Liver (tissue), 8 donors: ENCODE measurements at regions not wholly inside any gene's neighbourhood (a gene's known extent, or its start where the extent isn't known, plus 50 kb on each side); places are given as distances from the start of the nearest gene placed in this dataset.

Experiments
- DNase-seq: peaks from one replicate; pipeline ENCODE4 v3.0.0-alpha.2; 2017; ENCODE audit warnings: low spot score
- H3K27ac ChIP-seq, 2 donors: one replicate each; pipeline ENCODE4 v1.7.0; 2013; ENCODE audit warnings: inconsistent platforms in 2 of 2, low read length in 2 of 2, control low read depth in 1 of 2, low read depth in 1 of 2, mild to moderate bottlenecking in 1 of 2
- H3K27me3 ChIP-seq, 4 donors: one replicate each; pipeline versions ENCODE4 v1.6.1 to v1.7.0; 2013; ENCODE audit warnings: low read length in 3 of 4, inconsistent platforms in 1 of 4, mild to moderate bottlenecking in 1 of 4, moderate library complexity in 1 of 4; ENCODE audit not compliant: control insufficient read depth in 4 of 4, insufficient read depth in 4 of 4
- H3K36me3 ChIP-seq, 4 donors: one replicate each; pipeline versions ENCODE4 v1.6.1 to v1.7.0; 2013; ENCODE audit warnings: low read length in 3 of 4, mild to moderate bottlenecking in 3 of 4, low read depth in 1 of 4, moderate library complexity in 1 of 4; ENCODE audit not compliant: control insufficient read depth in 4 of 4, insufficient read depth in 3 of 4
- H3K4me1 ChIP-seq, 4 donors: one replicate each; pipeline versions ENCODE4 v1.6.1 to v1.7.0; 2013; ENCODE audit warnings: low read length in 3 of 4, mild to moderate bottlenecking in 3 of 4, moderate library complexity in 1 of 4; ENCODE audit not compliant: control insufficient read depth in 4 of 4, insufficient read depth in 4 of 4
- H3K4me3 ChIP-seq, 3 donors: one replicate each; pipeline versions ENCODE4 v1.6.1 to v1.7.0; 2013; ENCODE audit warnings: low read length in 3 of 3, control low read depth in 1 of 3, low read depth in 1 of 3, mild to moderate bottlenecking in 1 of 3
- H3K9ac ChIP-seq, 2 donors: one replicate each; pipeline ENCODE4 v1.7.0; 2013; ENCODE audit warnings: low read length in 2 of 2, mild to moderate bottlenecking in 2 of 2, moderate library complexity in 2 of 2, control low read depth in 1 of 2, low read depth in 1 of 2
- H3K9me3 ChIP-seq, 4 donors: one replicate each; pipeline versions ENCODE4 v1.6.1 to v1.7.0; 2013; ENCODE audit warnings: low read length in 3 of 4; ENCODE audit not compliant: control insufficient read depth in 4 of 4
- EGR1 ChIP-seq, 2 donors: IDR thresholded peaks; 2 replicates each; pipeline ENCODE4 v1.6.1; 2016 to 2018; ENCODE audit warnings: antibody characterized with exemption in 2 of 2, low read depth in 2 of 2
- FOXA1 ChIP-seq: IDR thresholded peaks from 2 replicates; pipeline ENCODE4 v1.6.1; 2016; ENCODE audit warnings: antibody characterized with exemption
- FOXA2 ChIP-seq: IDR thresholded peaks from 2 replicates; pipeline ENCODE4 v1.6.1; 2016; ENCODE audit warnings: antibody characterized with exemption
- GABPA ChIP-seq, 2 donors: IDR thresholded peaks in 1 of 2; conservative IDR thresholded peaks in 1 of 2; 2 replicates each; pipeline ENCODE4 v1.6.1; 2016; ENCODE audit warnings: antibody characterized with exemption in 2 of 2, mild to moderate bottlenecking in 1 of 2, moderate library complexity in 1 of 2
- HNF4A ChIP-seq, 2 donors: conservative IDR thresholded peaks; 2 replicates each; pipeline ENCODE4 v1.6.1; 2016; ENCODE audit warnings: antibody characterized with exemption in 2 of 2, mild to moderate bottlenecking in 2 of 2
- HNF4G ChIP-seq: IDR thresholded peaks from 2 replicates; pipeline ENCODE4 v1.6.1; 2016; ENCODE audit warnings: antibody characterized with exemption
- JUND ChIP-seq, 2 donors: IDR thresholded peaks; 2 replicates each; pipeline ENCODE4 v1.6.1; 2016; ENCODE audit warnings: antibody characterized with exemption in 2 of 2
- MAX ChIP-seq: IDR thresholded peaks from 2 replicates; pipeline ENCODE4 v1.6.1; 2016; ENCODE audit warnings: antibody characterized with exemption
- NR2F2 ChIP-seq: IDR thresholded peaks from 2 replicates; pipeline ENCODE4 v1.6.1; 2016; ENCODE audit warnings: antibody characterized with exemption
- RAD21 ChIP-seq, 2 donors: IDR thresholded peaks; 2 replicates each; pipeline ENCODE4 v1.6.1; 2016; ENCODE audit warnings: antibody characterized with exemption in 2 of 2, mild to moderate bottlenecking in 2 of 2
- RXRA ChIP-seq, 2 donors: IDR thresholded peaks; 2 replicates each; pipeline ENCODE4 v1.6.1; 2017 to 2018; ENCODE audit warnings: antibody characterized with exemption in 2 of 2, mild to moderate bottlenecking in 1 of 2
- SP1 ChIP-seq: IDR thresholded peaks from 2 replicates; pipeline ENCODE4 v1.6.1; 2018; ENCODE audit warnings: antibody characterized with exemption, mild to moderate bottlenecking
- TAF1 ChIP-seq: conservative IDR thresholded peaks from 2 replicates; pipeline ENCODE4 v1.6.1; 2016; ENCODE audit warnings: antibody characterized with exemption, mild to moderate bottlenecking
- YY1 ChIP-seq: IDR thresholded peaks from 2 replicates; pipeline ENCODE4 v1.6.1; 2016; ENCODE audit warnings: antibody characterized with exemption, mild to moderate bottlenecking
- ZBTB33 ChIP-seq: IDR thresholded peaks from 2 replicates; pipeline ENCODE4 v1.6.1; 2016; ENCODE audit warnings: antibody characterized with exemption
- WGBS: extraction: QIAGEN DNeasy Blood & Tissue Kit; methylation state at CpG from one replicate; pipeline ENCODE4 v1.1.7; 2013; 5-methylcytosine and 5-hydroxymethylcytosine counted together
- TF ChIP-seq, protein P1 (sequence below): IDR thresholded peaks from 2 replicates; pipeline ENCODE4 v1.6.1; 2016; ENCODE audit warnings: antibody characterized with exemption, mild to moderate bottlenecking
- TF ChIP-seq, protein P2 (sequence below): IDR thresholded peaks from 2 replicates; pipeline ENCODE4 v1.6.1; 2016; ENCODE audit warnings: antibody characterized with exemption
- TF ChIP-seq, protein P3 (sequence below): fragments of 150-350 bp; IDR thresholded peaks from 2 replicates; pipeline ENCODE4 v1.5.1; 2017; ENCODE audit warnings: improper control_type of control experiment, low read depth, low read length; ENCODE audit not compliant: missing input control
- donor health status: healthy.
- donor health status: healthy.
- donor health status: healthy.
- donor health status: healthy.
- donor health status: healthy.

DNA sequence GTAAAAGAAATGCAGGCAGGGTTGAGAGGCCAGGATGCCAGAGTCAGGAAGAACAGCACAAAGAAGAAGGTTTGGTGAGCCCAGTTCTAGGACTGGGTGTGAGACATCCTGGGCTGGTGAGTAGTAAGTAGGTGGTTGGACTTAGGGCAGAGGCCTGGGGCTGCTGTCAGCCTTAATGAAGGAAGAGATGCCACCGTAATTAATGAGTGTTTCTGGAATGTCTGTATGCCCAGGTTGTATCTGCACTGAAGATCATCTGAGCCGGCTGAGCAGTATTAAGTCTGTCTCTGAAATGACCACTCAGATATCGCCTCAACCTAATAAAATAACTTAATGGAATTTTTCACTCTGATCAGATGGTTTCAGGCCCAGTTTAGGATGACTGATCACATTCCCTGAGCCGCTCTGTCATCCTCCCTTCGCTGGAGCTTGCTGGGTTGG is 532.9 kb upstream of the IL12A start:
- no peak for TF ChIP-seq YY1
- no peak for TF ChIP-seq RAD21 (IDR thresholded peaks at IDR 0.05)
- TF ChIP-seq, protein P1, sequence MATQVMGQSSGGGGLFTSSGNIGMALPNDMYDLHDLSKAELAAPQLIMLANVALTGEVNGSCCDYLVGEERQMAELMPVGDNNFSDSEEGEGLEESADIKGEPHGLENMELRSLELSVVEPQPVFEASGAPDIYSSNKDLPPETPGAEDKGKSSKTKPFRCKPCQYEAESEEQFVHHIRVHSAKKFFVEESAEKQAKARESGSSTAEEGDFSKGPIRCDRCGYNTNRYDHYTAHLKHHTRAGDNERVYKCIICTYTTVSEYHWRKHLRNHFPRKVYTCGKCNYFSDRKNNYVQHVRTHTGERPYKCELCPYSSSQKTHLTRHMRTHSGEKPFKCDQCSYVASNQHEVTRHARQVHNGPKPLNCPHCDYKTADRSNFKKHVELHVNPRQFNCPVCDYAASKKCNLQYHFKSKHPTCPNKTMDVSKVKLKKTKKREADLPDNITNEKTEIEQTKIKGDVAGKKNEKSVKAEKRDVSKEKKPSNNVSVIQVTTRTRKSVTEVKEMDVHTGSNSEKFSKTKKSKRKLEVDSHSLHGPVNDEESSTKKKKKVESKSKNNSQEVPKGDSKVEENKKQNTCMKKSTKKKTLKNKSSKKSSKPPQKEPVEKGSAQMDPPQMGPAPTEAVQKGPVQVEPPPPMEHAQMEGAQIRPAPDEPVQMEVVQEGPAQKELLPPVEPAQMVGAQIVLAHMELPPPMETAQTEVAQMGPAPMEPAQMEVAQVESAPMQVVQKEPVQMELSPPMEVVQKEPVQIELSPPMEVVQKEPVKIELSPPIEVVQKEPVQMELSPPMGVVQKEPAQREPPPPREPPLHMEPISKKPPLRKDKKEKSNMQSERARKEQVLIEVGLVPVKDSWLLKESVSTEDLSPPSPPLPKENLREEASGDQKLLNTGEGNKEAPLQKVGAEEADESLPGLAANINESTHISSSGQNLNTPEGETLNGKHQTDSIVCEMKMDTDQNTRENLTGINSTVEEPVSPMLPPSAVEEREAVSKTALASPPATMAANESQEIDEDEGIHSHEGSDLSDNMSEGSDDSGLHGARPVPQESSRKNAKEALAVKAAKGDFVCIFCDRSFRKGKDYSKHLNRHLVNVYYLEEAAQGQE, result no peak
- no peak for TF ChIP-seq RXRA (IDR thresholded peaks at IDR 0.05)
- no peak for TF ChIP-seq HNF4G
- TF ChIP-seq, protein P2, sequence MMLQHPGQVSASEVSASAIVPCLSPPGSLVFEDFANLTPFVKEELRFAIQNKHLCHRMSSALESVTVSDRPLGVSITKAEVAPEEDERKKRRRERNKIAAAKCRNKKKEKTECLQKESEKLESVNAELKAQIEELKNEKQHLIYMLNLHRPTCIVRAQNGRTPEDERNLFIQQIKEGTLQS, result no peak
- no peak for TF ChIP-seq TAF1
- no peak for TF ChIP-seq FOXA1
- no peak for TF ChIP-seq MAX
- no peak for TF ChIP-seq JUND (IDR thresholded peaks at IDR 0.05)
- TF ChIP-seq ZBTB33, result no peak
- no peak for TF ChIP-seq EGR1 (IDR thresholded peaks at IDR 0.05; ENCODE audit: low read depth in 2 of 2)
- TF ChIP-seq SP1, result no peak
- no peak for TF ChIP-seq NR2F2
- H3K9ac ChIP-seq, result no peak overlapping the region
- WGBS, result 94% methylated on average over 5 of the region's 5 CpGs
- H3K36me3 ChIP-seq, result no peaks in the 10 kb centered on the region
- H3K27me3 ChIP-seq, result no peaks in the 10 kb centered on the region
- H3K4me1 ChIP-seq, result peaks cover 0 to 12% (median 7%) of the 10 kb centered on the region in 4 donors
- H3K4me3 ChIP-seq, result no peak overlapping the region
- no peak overlapping the region for H3K27ac ChIP-seq
- H3K9me3 ChIP-seq, result peaks cover 0 to 1% (median 0%) of the 10 kb centered on the region in 4 donors
- no peak for DNase-seq

GRCh38 chr3:159458010-159458409 is 530.6 kb upstream of the IL12A start:
- Histone ChIP-seq H3K4me1 (no peaks in the 10 kb centered on the region), H3K9me3 (peaks cover 0 to 1% (median 0%) of the 10 kb centered on the region in 4 donors), H3K9ac (no peak overlapping the region), H3K27ac (no peak overlapping the region), H3K4me3 (no peak overlapping the region), H3K36me3 (no peaks in the 10 kb centered on the region), H3K27me3 (no peaks in the 10 kb centered on the region)
- DNase-seq, result no peak
- 80% methylated on average over 2 of the region's 2 CpGs for WGBS
- TF ChIP-seq HNF4A (conservative IDR thresholded peaks at IDR 0.05) (no peak), HNF4G (no peak), GABPA (IDR thresholded peaks at IDR 0.05 in 1 of 2, conservative IDR thresholded peaks at IDR 0.05 in 1 of 2) (no peak), TAF1 (no peak), MAX (no peak), FOXA2 (no peak), NR2F2 (no peak), JUND (IDR thresholded peaks at IDR 0.05) (no peak), FOXA1 (no peak), SP1 (no peak), YY1 (no peak), EGR1 (IDR thresholded peaks at IDR 0.05; ENCODE audit: low read depth in 2 of 2) (no peak)
- TF ChIP-seq, protein P2, result no peak
- TF ChIP-seq, protein P1, result no peak
- TF ChIP-seq, protein P3, sequence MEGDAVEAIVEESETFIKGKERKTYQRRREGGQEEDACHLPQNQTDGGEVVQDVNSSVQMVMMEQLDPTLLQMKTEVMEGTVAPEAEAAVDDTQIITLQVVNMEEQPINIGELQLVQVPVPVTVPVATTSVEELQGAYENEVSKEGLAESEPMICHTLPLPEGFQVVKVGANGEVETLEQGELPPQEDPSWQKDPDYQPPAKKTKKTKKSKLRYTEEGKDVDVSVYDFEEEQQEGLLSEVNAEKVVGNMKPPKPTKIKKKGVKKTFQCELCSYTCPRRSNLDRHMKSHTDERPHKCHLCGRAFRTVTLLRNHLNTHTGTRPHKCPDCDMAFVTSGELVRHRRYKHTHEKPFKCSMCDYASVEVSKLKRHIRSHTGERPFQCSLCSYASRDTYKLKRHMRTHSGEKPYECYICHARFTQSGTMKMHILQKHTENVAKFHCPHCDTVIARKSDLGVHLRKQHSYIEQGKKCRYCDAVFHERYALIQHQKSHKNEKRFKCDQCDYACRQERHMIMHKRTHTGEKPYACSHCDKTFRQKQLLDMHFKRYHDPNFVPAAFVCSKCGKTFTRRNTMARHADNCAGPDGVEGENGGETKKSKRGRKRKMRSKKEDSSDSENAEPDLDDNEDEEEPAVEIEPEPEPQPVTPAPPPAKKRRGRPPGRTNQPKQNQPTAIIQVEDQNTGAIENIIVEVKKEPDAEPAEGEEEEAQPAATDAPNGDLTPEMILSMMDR, result no peak
